ENCODE measurements at regions not wholly inside any gene's neighbourhood (a gene's known extent, or its start where the extent isn't known, plus 50 kb on each side); places are given as distances from the start of the nearest gene placed in this dataset.

DNA sequence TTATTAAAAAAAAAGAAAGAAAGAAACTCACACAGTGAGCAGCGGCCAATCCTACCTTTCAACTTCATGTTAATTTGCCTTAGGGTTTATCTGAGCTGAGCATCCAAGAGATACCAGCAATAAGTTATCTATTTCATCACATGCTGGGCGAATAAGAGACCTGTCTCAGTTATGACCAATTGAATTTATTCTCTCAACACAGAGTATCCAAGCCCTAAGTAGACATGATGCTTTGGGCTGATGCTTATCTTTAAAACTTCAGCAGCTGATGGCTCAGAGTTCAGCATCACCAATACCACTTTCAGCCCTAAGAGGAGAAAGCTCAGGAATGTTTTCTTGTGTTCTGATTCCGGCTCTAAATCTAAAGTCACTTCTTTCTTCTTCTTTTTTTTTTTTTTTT lies 489.0 kb upstream of the ZFHX3 start:
- TF ChIP-seq, protein P1, sequence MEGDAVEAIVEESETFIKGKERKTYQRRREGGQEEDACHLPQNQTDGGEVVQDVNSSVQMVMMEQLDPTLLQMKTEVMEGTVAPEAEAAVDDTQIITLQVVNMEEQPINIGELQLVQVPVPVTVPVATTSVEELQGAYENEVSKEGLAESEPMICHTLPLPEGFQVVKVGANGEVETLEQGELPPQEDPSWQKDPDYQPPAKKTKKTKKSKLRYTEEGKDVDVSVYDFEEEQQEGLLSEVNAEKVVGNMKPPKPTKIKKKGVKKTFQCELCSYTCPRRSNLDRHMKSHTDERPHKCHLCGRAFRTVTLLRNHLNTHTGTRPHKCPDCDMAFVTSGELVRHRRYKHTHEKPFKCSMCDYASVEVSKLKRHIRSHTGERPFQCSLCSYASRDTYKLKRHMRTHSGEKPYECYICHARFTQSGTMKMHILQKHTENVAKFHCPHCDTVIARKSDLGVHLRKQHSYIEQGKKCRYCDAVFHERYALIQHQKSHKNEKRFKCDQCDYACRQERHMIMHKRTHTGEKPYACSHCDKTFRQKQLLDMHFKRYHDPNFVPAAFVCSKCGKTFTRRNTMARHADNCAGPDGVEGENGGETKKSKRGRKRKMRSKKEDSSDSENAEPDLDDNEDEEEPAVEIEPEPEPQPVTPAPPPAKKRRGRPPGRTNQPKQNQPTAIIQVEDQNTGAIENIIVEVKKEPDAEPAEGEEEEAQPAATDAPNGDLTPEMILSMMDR (IDR thresholded peaks at IDR 0.05) = no peak
- ATAC-seq (ENCODE audit: low FRiP score) = no peak
- DNase-seq (ENCODE audit: low spot score) = no peak

GRCh38 chr16:73531021-73531420 lies 483.1 kb upstream of the ZFHX3 start:
- DNase-seq (ENCODE audit: low spot score) (no peak), ATAC-seq (ENCODE audit: low FRiP score) (no peak)
- TF ChIP-seq, protein P1 (IDR thresholded peaks at IDR 0.05) = no peak

DNA sequence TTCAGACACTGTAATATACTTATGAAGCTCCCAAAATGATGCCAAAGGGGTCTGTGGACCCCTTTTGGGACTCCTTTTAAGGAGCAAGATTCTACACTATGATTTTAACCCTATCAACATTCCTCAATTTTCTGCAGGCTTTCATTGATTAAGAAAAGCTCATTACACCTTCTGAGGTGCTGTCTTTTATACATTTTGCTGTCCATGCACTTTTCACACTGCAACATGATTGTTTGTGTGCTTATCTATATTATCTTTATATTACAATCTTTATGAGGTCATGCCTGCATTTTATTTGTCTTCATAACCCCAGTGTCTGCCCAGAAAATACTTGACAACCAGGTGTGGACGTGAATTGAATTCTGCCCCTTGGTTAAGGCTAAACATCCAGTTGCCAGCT lies 482.6 kb upstream of the ZFHX3 start:
- DNase-seq (ENCODE audit: low spot score) (no peak), ATAC-seq (ENCODE audit: low FRiP score) (no peak)
- TF ChIP-seq, protein P1 (IDR thresholded peaks at IDR 0.05) = no peak

GRCh38 chr16:73529303-73530012 lies 481.5 kb upstream of the ZFHX3 start:
- no peak for ATAC-seq (ENCODE audit: low FRiP score)
- TF ChIP-seq, protein P1 (IDR thresholded peaks at IDR 0.05) = no peak
- no peak for DNase-seq (ENCODE audit: low spot score)

DNA sequence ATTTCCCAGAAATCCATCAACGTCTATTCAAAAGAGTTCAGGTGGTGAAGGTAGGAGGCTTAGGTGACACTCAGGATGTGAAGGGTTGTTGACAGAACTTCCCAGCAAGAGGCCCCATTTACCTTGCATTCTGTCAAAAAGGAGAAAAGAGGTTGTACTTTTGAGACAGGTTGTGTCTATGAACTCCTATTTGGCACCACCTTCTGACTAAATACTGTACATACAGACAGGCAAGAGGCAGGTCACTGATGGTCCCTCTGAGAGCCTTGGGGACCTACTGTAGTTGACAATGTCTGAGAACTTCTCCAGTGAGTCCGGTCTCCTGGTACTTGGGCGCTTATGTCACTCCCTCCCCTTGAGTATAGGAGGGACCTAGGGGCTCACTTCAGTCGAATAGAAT lies 479.3 kb upstream of the ZFHX3 start:
- DNase-seq (ENCODE audit: low spot score) (no peak), ATAC-seq (ENCODE audit: low FRiP score) (no peak)
- TF ChIP-seq, protein P1 (IDR thresholded peaks at IDR 0.05) = no peak

GRCh38 chr16:73526011-73526804 lies 478.3 kb upstream of the ZFHX3 start:
- no peak for ATAC-seq (ENCODE audit: low FRiP score)
- no peak for DNase-seq (ENCODE audit: low spot score)
- TF ChIP-seq, protein P1 (IDR thresholded peaks at IDR 0.05) = no peak

DNA sequence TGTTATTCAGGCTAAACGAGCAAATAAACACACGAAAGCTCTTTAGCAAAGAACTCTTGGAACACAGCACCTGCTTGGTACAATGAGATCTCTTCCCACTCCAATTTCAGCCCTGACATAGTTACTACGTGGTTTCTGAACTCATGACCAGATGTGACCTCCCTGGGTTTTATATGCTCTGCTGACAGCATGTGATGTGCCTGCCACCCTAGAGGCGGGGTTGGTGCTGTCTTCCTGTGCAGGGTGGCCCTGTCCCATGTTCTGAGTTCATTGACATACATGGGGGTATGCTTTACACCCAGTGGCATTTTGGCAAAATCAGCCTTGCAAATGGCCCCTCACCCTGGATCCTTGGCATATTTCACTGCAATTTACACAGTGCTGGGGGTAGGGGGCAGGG lies 475.3 kb upstream of the ZFHX3 start:
- no peak for DNase-seq (ENCODE audit: low spot score)
- TF ChIP-seq, protein P1 (IDR thresholded peaks at IDR 0.05) = no peak
- ATAC-seq (ENCODE audit: low FRiP score) = no peak

Measured in omental fat pad (tissue), 3 donors.